Heart right ventricle (tissue), 16 donors: ENCODE measurements at regions not wholly inside any gene's neighbourhood (a gene's known extent, or its start where the extent isn't known, plus 50 kb on each side); places are given as distances from the start of the nearest gene placed in this dataset.

Source experiments
- ATAC-seq, 8 donors: fragments of 200-7000 bp; cut with Tn5 transposase; one replicate each; pipeline ENCODE4 v1.9.1; 2020; ENCODE audit warnings: mild to moderate bottlenecking in 8 of 8, moderate library complexity in 8 of 8, moderate number of reproducible peaks in 1 of 8
- DNase-seq, 2 donors: peaks; one replicate each; pipeline ENCODE4 v3.0.0-alpha.2; 2020
- H3K27ac ChIP-seq, 10 donors: fragments of 200-600 bp; sonication (generic) in 2 of 10; one replicate each; pipeline versions ENCODE4 v1.5.0 to v1.8.0; 2020 to 2022; ENCODE audit warnings: mild to moderate bottlenecking in 3 of 10
- H3K27me3 ChIP-seq, 7 donors: fragments of 200-600 bp; one replicate each; pipeline ENCODE4 v1.8.0; 2021 to 2022; ENCODE audit warnings: mild to moderate bottlenecking in 2 of 7
- H3K36me3 ChIP-seq, 9 donors: fragments of 200-600 bp; sonication (generic) in 1 of 9; one replicate each; pipeline versions ENCODE4 v1.5.0 to v1.8.0; 2020 to 2022; ENCODE audit warnings: mild to moderate bottlenecking in 2 of 9
- H3K4me1 ChIP-seq, 9 donors: fragments of 200-600 bp; sonication (generic) in 1 of 9; one replicate each; pipeline versions ENCODE4 v1.5.0 to v1.8.0; 2020 to 2022; ENCODE audit warnings: mild to moderate bottlenecking in 4 of 9
- H3K4me3 ChIP-seq, 10 donors: fragments of 200-600 bp; sonication (generic) in 2 of 10; one replicate each; pipeline versions ENCODE4 v1.5.0 to v1.8.0; 2020 to 2022; ENCODE audit warnings: mild to moderate bottlenecking in 7 of 10, moderate library complexity in 2 of 10
- H3K9me3 ChIP-seq, 11 donors: fragments of 200-600 bp in 10 of 11; sonication (generic) in 2 of 11; one replicate each; pipeline versions ENCODE4 v1.5.0 to v1.8.0; 2013 to 2022; ENCODE audit warnings: mild to moderate bottlenecking in 2 of 11, control low read depth in 1 of 11, moderate library complexity in 1 of 11
- CTCF ChIP-seq, 9 donors: fragments of 200-600 bp; sonication (generic) in 2 of 9; IDR thresholded peaks; one replicate each; pipeline versions ENCODE4 v1.5.0 to v1.8.0; 2021 to 2022; ENCODE audit warnings: antibody characterized with exemption in 9 of 9, mild to moderate bottlenecking in 5 of 9, moderate library complexity in 1 of 9
- WGBS, 2 donors: extraction: QIAGEN DNeasy Blood & Tissue Kit; methylation state at CpG; one replicate each; pipeline ENCODE4 v1.1.7; 2013; ENCODE audit warnings: inconsistent platforms in 1 of 2; 5-methylcytosine and 5-hydroxymethylcytosine counted together
- intact Hi-C, 10 donors: fragments of 100-400 bp; cut with DNase I; formaldehyde crosslinking; loops; one replicate each; pipeline versions ENCODE4 v1.11.1 to v1.14.2; 2022
- donor health status: Arrhythmogenic right ventricular cardiomyopathy.
- donor health status: ischemic (EF 13 %, LVEDD 7.1; RV severe dilation, severe dysfunction).
- donor health status: healthy with polysubstance abuse.
- donor health status: DM: no; HTN: yes; CAD: no.
- donor health status: DM: no; HTN: no; CAD: no.
- donor health status: ischemic (EF 25% LVEDD 6.9; RV normal size, moderate dysfunction).
- donor health status: ischemic (EF 25% LVEDD 5.7; RV mildly dilated, moderate dysfunction).
- donor health status: healthy.
- donor health status: DM: yes; HTN: yes; CAD: no.
- donor health status: Ischemic cardiomyopathy.
- donor health status: ischemic (EF 35%, LVEDD 5.7; RV mildly dilated, moderate dysfunction).
- donor health status: nonischemic (EF 11% LVEDD 7.7; RV severe dilation, severe dysfunction).
- donor health status: DM: yes; HTN: yes; CAD: no.
- donor health status: PGD.
- donor health status: ischemic (EF 29% LVEDD 5.4; RV normal size, mild dysfunction).
- donor health status: nonischemic (EF 23%, LVEDD 6.1; RV moderate dilation, normal function).

GRCh38 chr5:2096887-2097505 lies 214.3 kb upstream of the IRX4 start:
- Histone ChIP-seq H3K36me3 (no peaks in the 10 kb centered on the region), H3K27ac (no peak overlapping the region), H3K9me3 (no peaks in the 10 kb centered on the region), H3K27me3 (peaks cover 0 to 6% (median 0%) of the 10 kb centered on the region in 7 donors), H3K4me3 (no peak overlapping the region), H3K4me1 (no peaks in the 10 kb centered on the region)
- 73 to 78% methylated on average over 22 of the region's 22 CpGs for WGBS, 2 donors
- TF ChIP-seq CTCF (IDR thresholded peaks at IDR 0.05), result no peak
- no peak for ATAC-seq
- no peak for DNase-seq
- intact Hi-C loops, result no loop called here

GRCh38 chr5:2095011-2095410 lies 212.3 kb upstream of the IRX4 start:
- Histone ChIP-seq H3K4me3 (no peak overlapping the region), H3K36me3 (no peaks in the 10 kb centered on the region), H3K27me3 (peaks cover 0 to 6% (median 0%) of the 10 kb centered on the region in 7 donors), H3K4me1 (no peaks in the 10 kb centered on the region), H3K9me3 (no peaks in the 10 kb centered on the region), H3K27ac (no peak overlapping the region)
- WGBS, 2 donors, result 93 to 95% methylated on average over 12 of the region's 12 CpGs
- DNase-seq, result no peak
- ATAC-seq, result no peak
- TF ChIP-seq CTCF (IDR thresholded peaks at IDR 0.05), result no peak
- intact Hi-C loops, result no loop called here

GRCh38 chr5:2094616-2094995 lies 211.9 kb upstream of the IRX4 start:
- Histone ChIP-seq H3K4me3 (no peak overlapping the region), H3K4me1 (no peaks in the 10 kb centered on the region), H3K9me3 (no peaks in the 10 kb centered on the region), H3K36me3 (no peaks in the 10 kb centered on the region), H3K27ac (peak overlapping the region in 2 of 10 donors; percentile 39 to 54), H3K27me3 (peaks cover 0 to 6% (median 0%) of the 10 kb centered on the region in 7 donors)
- ATAC-seq, result peak in 5 of 8 donors; percentile 24 to 53 (median 44)
- TF ChIP-seq CTCF (IDR thresholded peaks at IDR 0.05), result no peak
- 82 to 83% methylated on average over 15 of the region's 15 CpGs for WGBS, 2 donors
- no peak for DNase-seq
- intact Hi-C loops, result no loop called here

GRCh38 chr5:2093859-2094615 lies 211.3 kb upstream of the IRX4 start:
- peak overlapping the region in 3 of 10 donors; percentile 8 to 54 (median 39) for H3K27ac ChIP-seq
- H3K9me3 ChIP-seq, result no peaks in the 10 kb centered on the region
- H3K27me3 ChIP-seq, result peaks cover 0 to 6% (median 0%) of the 10 kb centered on the region in 7 donors
- no peaks in the 10 kb centered on the region for H3K36me3 ChIP-seq
- ATAC-seq, result peak in 6 of 8 donors; percentile 42 to 69 (median 58)
- no peak for TF ChIP-seq CTCF (IDR thresholded peaks at IDR 0.05)
- intact Hi-C loops, result no loop called here
- WGBS, 2 donors, result 80 to 94% methylated on average over 24 of the region's 24 CpGs
- DNase-seq, result peak in 1 of 2 donors; percentile 13
- no peaks in the 10 kb centered on the region for H3K4me1 ChIP-seq
- H3K4me3 ChIP-seq, result no peak overlapping the region
